Mucosa of stomach (tissue), 1 donor: ENCODE measurements at regions not wholly inside any gene's neighbourhood (a gene's known extent, or its start where the extent isn't known, plus 50 kb on each side); places are given as distances from the start of the nearest gene placed in this dataset.

Source experiments
- H3K27me3 ChIP-seq: one replicate; pipeline ENCODE4 v1.7.0; 2013; ENCODE audit warnings: mild to moderate bottlenecking, low read length; ENCODE audit not compliant: control insufficient read depth, insufficient read depth
- H3K36me3 ChIP-seq: one replicate; pipeline ENCODE4 v1.7.0; 2013; ENCODE audit warnings: low read length; ENCODE audit not compliant: control insufficient read depth, insufficient read depth
- H3K4me1 ChIP-seq: one replicate; pipeline ENCODE4 v1.7.0; 2013; ENCODE audit warnings: mild to moderate bottlenecking, low read length; ENCODE audit not compliant: control insufficient read depth, insufficient read depth
- H3K4me3 ChIP-seq: one replicate; pipeline ENCODE4 v1.7.0; 2013; ENCODE audit warnings: low read length
- H3K9ac ChIP-seq: one replicate; pipeline ENCODE4 v1.7.0; 2013; ENCODE audit warnings: mild to moderate bottlenecking, low read length, moderate library complexity
- H3K9me3 ChIP-seq: one replicate; pipeline ENCODE4 v1.7.0; 2013; ENCODE audit warnings: mild to moderate bottlenecking, low read length, moderate library complexity; ENCODE audit not compliant: control insufficient read depth
- donor health status: Pancreatic carcinoma.

DNA sequence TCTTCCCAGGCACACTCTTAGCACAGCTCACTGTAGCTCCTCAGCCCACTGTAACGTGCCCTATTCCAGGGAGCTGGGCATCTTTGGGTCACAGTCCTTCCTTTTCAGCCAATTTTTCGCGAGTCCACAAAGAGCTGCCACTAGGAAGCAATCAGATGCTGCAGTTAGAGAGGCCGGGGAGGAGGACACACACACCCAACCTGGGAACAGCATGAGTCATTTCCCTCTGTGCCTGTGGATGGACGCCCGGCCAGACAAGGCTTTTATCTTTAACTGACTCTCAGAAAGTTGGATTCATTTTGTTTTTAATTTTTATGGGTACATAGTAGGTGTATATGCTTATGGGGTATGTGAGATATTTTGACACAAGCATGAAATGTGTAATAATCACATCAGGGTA lies 918.6 kb downstream of the UQCRFS1 start:
- Histone ChIP-seq H3K9me3 (no peaks in the 10 kb centered on the region), H3K9ac (no peak overlapping the region), H3K36me3 (no peaks in the 10 kb centered on the region), H3K4me3 (no peak overlapping the region), H3K27me3 (no peaks in the 10 kb centered on the region), H3K4me1 (no peaks in the 10 kb centered on the region)

DNA sequence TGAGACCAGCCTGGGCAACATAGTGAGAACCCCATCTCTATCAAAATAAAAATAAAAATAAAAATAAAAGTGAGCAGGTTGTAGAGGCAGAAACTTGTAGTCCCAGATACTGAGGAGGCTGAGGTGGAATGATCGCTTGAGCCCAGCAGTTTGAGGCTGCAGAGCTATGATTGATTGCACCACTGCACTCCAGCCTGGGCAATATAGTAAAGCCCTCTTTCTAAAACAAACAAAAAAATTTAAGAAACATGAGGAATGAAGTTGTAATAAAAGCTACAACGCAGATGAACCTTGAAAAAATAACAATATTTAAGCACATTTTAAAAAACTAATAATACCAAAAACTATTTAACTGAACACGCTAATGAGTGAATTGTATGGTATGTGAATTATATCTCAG lies 919.3 kb downstream of the UQCRFS1 start:
- Histone ChIP-seq H3K9me3 (no peaks in the 10 kb centered on the region), H3K4me3 (no peak overlapping the region), H3K9ac (no peak overlapping the region), H3K27me3 (no peaks in the 10 kb centered on the region), H3K36me3 (no peaks in the 10 kb centered on the region), H3K4me1 (no peaks in the 10 kb centered on the region)

DNA sequence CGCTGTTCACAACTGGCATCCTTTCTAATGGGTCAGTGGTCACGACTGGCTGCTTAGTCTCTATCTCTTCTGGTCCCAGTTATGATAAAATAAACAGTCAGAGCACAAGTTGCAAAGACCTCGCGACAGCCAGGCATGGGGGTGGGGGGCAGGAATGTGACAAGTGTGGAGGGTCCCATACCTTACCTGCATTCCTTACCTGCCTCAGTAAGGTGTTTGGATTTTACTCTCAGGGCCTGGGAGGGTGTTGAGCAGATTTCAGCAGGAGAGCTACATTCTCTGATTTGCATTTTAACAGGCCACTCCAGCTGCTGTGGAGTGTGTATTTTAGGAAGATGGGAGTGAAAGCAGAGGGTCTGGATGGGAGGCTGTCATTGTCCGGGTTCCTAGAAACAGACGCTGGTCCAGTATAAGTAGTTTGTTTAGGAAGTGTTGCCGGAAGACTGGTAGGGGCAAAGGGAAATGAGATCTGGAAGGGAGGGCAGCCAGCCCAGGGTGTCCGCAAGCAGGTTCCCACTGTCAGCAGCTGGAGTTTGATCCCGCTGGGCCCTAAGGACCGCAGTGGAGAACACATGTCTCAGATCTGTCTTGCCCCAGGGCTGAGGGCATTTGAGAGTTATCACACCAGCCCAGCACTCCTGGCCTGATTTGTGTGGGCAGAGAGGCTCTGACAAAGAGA lies 920.0 kb downstream of the UQCRFS1 start:
- H3K9me3 ChIP-seq: no peaks in the 10 kb centered on the region
- no peaks in the 10 kb centered on the region for H3K4me1 ChIP-seq
- H3K36me3 ChIP-seq: no peaks in the 10 kb centered on the region
- no peak overlapping the region for H3K4me3 ChIP-seq
- H3K9ac ChIP-seq: no peak overlapping the region
- no peaks in the 10 kb centered on the region for H3K27me3 ChIP-seq

DNA sequence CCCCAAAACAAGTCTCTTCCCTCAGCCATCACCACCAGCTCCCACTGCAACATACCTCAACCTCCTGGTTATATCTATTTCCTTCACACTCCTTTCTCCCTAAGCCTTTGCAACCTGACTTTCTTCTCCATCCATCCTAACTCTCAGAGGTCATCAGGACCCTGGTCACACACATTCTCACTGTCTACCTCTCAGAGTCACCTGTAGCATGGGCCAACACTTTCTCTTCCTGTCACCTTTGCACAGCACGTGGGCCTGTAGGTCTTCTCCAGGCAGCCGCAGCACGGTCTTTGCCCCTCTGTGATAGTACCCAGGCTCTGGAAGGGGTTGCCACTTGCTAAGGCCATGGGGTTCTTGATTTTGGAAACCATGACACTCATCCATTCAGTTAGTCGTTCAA lies 921.1 kb downstream of the UQCRFS1 start:
- Histone ChIP-seq H3K4me3 (no peak overlapping the region), H3K36me3 (no peaks in the 10 kb centered on the region), H3K4me1 (no peaks in the 10 kb centered on the region), H3K9ac (no peak overlapping the region), H3K27me3 (no peaks in the 10 kb centered on the region), H3K9me3 (no peaks in the 10 kb centered on the region)

DNA sequence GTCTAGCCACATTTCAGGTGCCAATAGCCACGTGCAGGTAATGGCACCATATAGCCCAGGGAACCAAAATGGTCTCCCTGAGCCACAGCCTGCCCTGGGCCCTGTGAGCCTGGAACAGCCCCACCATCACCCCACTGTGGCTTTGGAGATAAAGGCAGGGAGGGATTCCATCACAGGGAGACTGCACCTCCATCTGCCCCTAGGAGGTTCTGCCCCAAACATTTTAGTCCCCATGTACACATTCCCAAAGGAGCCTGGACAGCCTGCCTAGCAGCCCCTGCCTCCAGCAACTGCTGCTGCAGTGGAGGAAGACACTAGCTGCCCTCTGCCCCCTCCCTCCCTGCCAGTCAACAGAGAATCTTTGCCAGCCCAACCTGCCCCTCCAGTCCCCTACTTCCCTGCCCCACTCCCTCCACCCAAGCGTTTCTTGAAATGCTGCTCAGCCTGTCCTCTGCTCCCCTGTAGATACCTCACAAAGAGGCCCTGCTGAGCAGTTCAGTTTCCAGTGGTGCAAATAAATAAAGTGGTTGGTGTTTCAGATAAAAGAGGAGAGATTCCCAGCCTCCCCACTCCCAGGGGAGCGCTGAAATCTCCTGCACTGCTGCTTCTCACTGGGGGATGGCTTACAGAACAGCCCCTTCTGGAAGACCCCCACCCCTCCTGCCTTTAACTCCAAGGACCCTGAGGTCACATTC lies 921.8 kb downstream of the UQCRFS1 start:
- H3K27me3 ChIP-seq: no peaks in the 10 kb centered on the region
- no peaks in the 10 kb centered on the region for H3K4me1 ChIP-seq
- H3K36me3 ChIP-seq: no peaks in the 10 kb centered on the region
- no peak overlapping the region for H3K9ac ChIP-seq
- H3K9me3 ChIP-seq: no peaks in the 10 kb centered on the region
- no peak overlapping the region for H3K4me3 ChIP-seq

DNA sequence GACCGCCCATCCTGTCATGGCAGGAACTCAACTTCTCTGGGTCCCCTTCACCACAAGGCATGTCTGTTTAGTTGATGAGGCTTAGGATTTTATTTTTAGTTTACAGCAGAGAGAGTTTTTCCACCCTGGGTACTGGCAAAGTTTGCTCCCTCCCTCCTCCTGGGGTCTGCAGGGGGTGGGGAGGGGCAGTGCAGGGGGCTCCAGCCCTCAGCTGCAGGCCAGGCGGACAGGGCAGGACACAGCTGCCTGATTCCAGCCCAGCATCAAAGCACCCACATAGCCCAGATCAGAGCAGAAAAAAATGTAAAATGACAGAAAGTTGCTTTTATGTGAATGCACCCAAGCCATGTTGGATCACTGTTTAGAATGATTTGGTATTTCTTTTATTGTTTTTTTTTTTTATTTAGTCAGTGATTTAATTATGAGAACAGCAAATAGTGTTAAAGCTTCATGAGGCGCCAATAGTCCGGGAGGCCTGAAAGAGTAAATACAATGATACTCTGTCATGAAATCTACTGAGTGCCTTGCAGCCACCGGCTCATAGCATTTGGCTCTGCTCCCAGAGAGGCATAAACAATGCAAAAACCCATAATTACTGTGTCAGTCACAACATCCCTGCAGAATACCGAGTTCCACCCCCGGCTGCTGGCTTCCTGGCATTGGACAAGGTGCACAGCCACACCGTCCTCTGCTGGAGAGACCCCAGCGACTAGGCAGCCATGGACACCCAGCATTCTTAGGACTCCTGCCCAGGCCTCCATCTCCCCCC lies 923.5 kb downstream of the UQCRFS1 start:
- Histone ChIP-seq H3K4me1 (no peaks in the 10 kb centered on the region), H3K36me3 (no peaks in the 10 kb centered on the region), H3K9me3 (no peaks in the 10 kb centered on the region), H3K27me3 (no peaks in the 10 kb centered on the region), H3K9ac (no peak overlapping the region), H3K4me3 (no peak overlapping the region)

DNA sequence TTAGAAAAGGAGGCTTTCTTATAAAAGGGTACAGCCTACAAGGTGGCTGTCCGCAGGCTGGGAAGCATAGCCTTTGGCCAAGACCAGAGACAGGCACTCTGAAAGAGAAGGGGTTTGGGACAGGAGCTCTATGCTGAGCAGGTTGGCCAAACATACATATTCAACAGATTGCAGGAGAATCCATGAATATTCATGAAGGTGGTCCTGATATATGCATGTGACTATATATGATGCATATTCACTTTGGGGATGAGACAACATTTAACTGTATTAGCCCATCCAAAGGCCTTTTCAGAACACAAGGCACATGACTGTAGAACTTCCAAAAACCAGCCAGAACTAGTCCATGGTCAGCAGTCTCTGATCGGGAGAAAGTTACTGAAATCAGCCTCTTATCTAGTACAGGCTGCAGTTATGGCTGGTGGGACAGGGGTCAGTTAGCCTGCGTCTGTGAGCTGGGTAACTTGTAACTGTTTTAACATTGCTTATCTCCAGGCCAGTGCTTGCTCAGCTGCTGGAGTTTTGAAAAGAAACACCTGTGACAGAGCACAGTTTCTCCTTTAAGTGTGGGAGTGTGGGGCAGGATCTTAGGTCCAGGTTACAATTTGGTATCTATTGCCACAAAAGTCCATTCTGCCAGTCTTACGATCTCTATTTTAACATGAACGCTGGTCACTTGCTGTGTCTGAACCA lies 924.2 kb downstream of the UQCRFS1 start:
- Histone ChIP-seq H3K9me3 (no peaks in the 10 kb centered on the region), H3K36me3 (no peaks in the 10 kb centered on the region), H3K4me3 (no peak overlapping the region), H3K9ac (no peak overlapping the region), H3K27me3 (no peaks in the 10 kb centered on the region), H3K4me1 (no peaks in the 10 kb centered on the region)

DNA sequence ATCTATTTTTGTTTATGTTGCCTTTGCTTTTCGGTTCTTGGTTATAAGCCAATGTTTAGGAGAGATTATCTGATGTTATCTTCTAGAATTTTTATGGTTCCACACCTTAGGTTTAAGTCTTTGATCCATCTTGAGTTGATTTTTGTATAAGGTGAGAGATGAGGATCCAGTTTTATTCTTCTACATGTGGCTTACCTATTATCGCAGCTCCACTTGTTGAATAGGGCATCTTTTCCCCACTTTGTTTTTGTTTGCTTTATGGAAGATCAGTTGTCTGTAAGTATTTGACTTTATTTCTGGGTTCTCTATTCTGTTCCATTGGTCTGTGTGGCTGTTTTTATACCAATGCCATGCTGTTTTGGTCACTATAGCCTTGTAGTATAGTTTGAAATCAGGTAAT lies 927.0 kb downstream of the UQCRFS1 start:
- H3K4me3 ChIP-seq: no peak overlapping the region
- H3K27me3 ChIP-seq: no peaks in the 10 kb centered on the region
- no peak overlapping the region for H3K9ac ChIP-seq
- H3K36me3 ChIP-seq: no peaks in the 10 kb centered on the region
- no peaks in the 10 kb centered on the region for H3K9me3 ChIP-seq
- no peaks in the 10 kb centered on the region for H3K4me1 ChIP-seq

DNA sequence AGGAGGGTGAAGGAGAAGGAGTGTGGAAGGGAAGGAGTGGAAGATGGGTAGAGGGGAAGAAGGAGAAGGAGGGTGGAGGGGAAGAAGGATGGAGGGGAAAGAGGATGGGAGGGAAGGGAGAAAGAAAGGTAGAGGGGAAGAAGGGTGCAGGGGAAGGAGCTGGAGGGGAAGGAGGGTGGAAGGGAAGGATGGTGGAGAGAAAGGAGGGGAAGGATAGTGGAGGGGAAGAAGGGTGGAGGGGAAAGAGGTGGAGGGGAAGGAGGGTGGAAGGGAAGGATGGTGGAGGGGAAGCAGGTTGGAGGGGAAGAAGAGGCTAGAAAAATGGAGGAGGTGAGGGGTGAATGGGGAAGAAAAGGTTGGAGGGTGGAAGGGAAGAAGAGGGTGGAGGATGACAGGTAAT lies 927.9 kb downstream of the UQCRFS1 start:
- no peak overlapping the region for H3K4me3 ChIP-seq
- H3K9ac ChIP-seq: no peak overlapping the region
- no peaks in the 10 kb centered on the region for H3K4me1 ChIP-seq
- H3K9me3 ChIP-seq: no peaks in the 10 kb centered on the region
- no peaks in the 10 kb centered on the region for H3K27me3 ChIP-seq
- no peaks in the 10 kb centered on the region for H3K36me3 ChIP-seq

DNA sequence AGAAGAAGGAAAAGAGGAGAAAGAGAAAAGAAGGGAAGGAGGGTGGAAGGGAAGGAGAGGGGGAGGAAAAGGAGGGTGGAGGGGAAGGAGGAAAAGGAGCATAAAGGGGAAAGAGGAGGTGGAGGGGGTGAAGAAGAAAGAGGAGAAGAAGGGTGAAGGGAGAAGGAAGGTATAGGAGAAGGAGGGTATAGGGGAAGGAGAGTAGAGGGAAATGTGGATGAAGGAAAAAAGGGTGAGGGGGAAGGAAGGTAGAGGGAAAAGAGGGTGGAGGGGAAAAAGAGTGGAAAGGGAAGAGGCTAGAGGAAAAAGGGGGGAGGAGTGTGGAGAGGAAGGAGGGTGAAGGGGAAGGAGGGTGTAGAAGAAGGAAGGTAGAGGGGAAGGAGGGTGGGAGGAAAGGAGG lies 928.6 kb downstream of the UQCRFS1 start:
- H3K4me1 ChIP-seq: no peaks in the 10 kb centered on the region
- no peak overlapping the region for H3K9ac ChIP-seq
- H3K4me3 ChIP-seq: no peak overlapping the region
- no peaks in the 10 kb centered on the region for H3K27me3 ChIP-seq
- H3K9me3 ChIP-seq: no peaks in the 10 kb centered on the region
- H3K36me3 ChIP-seq: no peaks in the 10 kb centered on the region

DNA sequence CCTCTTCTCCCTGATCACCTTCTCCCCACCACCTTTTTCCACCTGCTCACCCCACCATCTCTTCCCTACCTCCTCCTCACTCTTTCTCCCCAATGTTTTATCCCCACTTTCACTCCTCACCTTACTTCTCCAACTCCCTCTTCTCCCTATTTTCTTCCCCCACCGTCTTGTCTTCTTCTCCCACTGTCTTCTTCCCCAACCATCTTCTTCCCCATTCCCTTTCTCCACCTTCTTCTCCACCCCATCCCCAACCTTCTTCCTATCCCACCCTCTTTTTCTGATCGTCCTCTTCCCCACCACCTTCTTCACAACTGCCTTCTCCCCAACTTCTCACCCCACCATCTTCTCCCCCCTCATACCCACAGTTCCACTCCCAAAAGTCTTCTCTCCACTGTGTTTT lies 929.4 kb downstream of the UQCRFS1 start:
- H3K4me1 ChIP-seq: no peaks in the 10 kb centered on the region

DNA sequence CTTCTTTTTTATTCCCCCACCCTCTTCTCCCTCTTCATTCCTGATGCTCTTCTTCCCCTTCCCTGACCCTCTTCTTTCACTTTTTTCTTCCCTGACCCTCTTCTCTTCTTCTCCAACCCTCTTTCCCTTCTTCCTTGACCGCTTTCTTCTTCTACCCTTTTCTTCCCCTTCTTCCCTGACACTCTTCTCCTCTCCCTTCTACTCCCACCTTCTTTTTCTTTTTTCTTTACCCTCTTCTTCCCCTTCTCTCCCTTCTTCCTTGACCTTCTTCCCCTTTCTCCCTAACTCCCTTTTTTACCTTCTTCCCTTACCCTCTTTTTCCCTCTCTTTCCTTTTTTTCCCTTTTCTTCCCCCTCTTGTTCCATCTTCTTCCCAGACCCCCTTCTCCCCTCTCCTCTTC lies 931.3 kb downstream of the UQCRFS1 start:
- no peaks in the 10 kb centered on the region for H3K4me1 ChIP-seq
- H3K36me3 ChIP-seq: no peaks in the 10 kb centered on the region
- H3K27me3 ChIP-seq: no peaks in the 10 kb centered on the region
- H3K9me3 ChIP-seq: no peaks in the 10 kb centered on the region
- H3K9ac ChIP-seq: no peak overlapping the region
- no peak overlapping the region for H3K4me3 ChIP-seq

More for the DNA sequence above, 929.4 kb downstream of the UQCRFS1 start:
- Histone ChIP-seq H3K4me3 (no peak overlapping the region), H3K27me3 (no peaks in the 10 kb centered on the region), H3K36me3 (no peaks in the 10 kb centered on the region), H3K9me3 (no peaks in the 10 kb centered on the region), H3K9ac (no peak overlapping the region)
